Upper lobe of left lung (tissue), 4 donors: ENCODE measurements at regions not wholly inside any gene's neighbourhood (a gene's known extent, or its start where the extent isn't known, plus 50 kb on each side); places are given as distances from the start of the nearest gene placed in this dataset.

Source experiments
- POLR2AphosphoS5 ChIP-seq, 2 donors: sonication (generic); formaldehyde crosslinking; IDR thresholded peaks; one replicate each; pipeline ENCODE4 v1.5.1; 2017; ENCODE audit warnings: antibody characterized with exemption in 2 of 2
- TF ChIP-seq, protein P1 (sequence below), 6 experiments: fragments of 450-650 bp in 4 of 6; fragments of 200-600 bp in 2 of 6; sonication (generic) in 2 of 6; IDR thresholded peaks; one replicate each; pipeline ENCODE4 v1.5.1; 2016 to 2019; ENCODE audit warnings: antibody characterized with exemption in 6 of 6

DNA sequence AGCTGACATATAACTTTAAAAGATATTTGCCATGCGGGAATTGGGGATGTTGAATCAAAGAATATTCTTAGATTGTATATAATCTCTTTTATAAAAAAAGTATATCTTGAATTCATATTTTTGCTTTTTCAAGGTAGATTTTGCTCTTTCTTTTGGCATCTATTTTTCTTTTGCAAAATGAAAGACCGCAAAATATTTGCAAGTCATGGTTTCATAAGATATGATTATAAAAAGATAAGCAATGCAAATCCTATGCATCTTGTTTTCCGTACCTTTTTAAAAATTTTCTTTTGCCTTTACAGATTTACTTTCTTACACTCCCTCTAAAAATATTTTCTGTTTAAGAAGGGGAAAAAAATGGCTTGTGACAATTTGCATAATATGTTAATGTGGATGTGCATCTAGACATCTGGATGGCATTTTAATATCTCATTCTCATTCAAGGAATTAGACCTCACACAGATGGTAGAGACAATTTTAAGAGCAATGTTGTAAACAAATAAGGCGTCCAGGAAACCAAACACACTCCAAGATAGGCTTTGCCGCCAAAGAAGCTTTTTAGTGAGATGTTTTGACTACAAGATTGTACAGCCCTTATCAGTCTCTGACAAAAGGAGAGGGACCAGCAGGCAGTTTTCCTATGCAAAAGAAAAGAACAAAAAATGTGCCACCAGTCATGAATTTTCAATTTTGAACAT, 371.1 kb downstream of the CHL1 start:
- TF ChIP-seq, protein P1, sequence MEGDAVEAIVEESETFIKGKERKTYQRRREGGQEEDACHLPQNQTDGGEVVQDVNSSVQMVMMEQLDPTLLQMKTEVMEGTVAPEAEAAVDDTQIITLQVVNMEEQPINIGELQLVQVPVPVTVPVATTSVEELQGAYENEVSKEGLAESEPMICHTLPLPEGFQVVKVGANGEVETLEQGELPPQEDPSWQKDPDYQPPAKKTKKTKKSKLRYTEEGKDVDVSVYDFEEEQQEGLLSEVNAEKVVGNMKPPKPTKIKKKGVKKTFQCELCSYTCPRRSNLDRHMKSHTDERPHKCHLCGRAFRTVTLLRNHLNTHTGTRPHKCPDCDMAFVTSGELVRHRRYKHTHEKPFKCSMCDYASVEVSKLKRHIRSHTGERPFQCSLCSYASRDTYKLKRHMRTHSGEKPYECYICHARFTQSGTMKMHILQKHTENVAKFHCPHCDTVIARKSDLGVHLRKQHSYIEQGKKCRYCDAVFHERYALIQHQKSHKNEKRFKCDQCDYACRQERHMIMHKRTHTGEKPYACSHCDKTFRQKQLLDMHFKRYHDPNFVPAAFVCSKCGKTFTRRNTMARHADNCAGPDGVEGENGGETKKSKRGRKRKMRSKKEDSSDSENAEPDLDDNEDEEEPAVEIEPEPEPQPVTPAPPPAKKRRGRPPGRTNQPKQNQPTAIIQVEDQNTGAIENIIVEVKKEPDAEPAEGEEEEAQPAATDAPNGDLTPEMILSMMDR (IDR thresholded peaks at IDR 0.05), result no peak
- no peak for TF ChIP-seq POLR2AphosphoS5 (IDR thresholded peaks at IDR 0.05)
